GM18520 (cell line): ENCODE measurements at regions not wholly inside any gene's neighbourhood (a gene's known extent, or its start where the extent isn't known, plus 50 kb on each side); places are given as distances from the start of the nearest gene placed in this dataset.
"Not testable (repeated sequence)": the region's sequence is repeated elsewhere in the genome, so short reads cannot be mapped to it uniquely, and the experiment has no call there.

Source experiments
- ATAC-seq: cut with Tn5 transposase; IDR thresholded peaks from one replicate; pipeline ENCODE4 v1.9.1; 2021; ENCODE audit not compliant: unreplicated experiment

DNA sequence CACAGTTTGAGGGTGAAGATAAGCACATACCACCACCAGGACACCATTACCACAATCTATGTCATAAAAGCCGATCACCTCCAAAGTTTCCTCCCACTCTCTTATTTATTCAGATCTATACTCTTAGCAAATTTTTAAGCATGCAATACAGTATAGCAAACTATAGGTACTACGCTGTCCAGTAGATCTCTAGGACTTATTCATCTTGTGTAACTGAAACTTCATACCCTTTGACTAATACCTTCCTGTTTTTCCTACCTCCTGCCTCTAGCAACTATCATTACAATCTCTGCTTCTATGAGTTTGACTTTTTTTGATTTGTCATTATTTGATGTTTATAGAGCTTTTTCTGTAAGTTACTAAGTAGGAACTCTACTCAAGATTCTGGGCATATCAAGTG lies 84.5 kb upstream of the MANSC4 start:
- ATAC-seq, result no peak

DNA sequence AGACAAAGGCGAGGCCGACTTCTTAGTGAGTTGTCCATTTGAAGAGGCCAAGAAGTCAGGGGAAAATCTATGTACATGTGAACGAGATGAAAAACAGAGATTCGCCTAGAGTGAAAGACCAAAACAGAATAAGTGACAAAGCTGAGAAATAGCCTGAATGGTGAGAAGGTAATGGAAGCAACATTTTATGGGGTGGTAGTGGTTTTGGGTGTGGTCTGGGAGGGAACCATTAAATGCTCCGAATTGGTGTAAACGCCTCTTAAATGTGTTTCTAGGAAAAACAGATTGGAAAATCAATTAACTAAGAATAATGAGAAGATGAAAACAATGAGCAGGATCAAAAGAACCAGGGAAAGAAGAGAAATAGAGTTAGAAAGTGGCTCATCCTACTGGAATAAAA lies 83.8 kb upstream of the MANSC4 start:
- ATAC-seq, result no peak

DNA sequence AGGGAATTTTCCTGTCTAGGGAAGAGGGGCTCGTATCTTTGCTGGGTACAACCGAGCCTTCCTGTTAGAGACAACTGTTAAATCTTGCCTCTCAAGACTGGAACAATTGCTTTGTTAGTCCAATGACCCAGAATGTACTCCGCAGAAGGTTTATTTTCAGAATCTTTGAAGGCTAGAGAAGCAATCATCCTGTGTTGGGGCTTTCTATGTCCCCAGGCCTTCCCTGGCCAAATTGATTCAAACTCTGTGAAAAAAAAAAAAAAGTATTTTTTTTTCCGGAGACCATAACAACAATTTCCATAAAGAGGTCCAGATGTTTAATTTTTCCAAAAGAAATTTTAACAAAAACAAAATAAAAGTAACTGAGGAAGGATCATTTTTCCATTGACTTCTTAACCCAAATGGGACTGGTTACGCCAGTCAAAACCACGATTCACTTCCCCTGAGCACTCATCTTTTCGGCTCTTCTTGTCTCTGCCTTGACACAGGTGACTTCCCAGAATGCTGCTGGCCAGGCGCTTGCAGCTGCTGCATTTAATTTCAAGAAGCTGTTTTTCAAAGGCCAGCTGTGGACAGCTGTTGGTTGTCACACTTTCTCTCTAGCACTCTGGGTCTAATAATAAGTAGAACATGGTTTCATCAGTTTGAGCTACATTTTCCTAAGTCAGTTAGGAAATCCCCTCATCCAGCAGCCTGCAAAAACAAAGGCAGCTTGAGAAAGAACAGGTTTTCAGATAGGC lies 81.6 kb upstream of the MANSC4 start:
- ATAC-seq, result peak; percentile 92

DNA sequence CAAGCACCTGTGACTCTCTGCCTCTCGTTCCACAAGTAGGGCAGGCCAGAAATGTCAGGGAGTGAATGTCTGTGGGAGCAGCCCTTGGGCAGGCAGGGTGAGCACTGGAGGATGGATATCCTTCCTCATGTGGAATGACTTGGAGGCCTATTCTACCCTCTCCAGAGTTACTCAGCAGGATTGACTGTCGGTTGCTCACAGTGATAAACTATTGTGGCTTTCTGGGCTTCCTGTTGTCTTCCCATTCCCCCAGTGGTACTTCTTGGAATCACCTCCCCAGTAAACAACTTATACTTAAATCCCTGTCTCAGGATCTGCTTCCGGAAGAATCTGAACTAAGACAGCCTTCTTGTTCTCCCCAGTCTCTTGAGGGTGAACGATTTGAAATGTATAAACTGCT lies 79.6 kb upstream of the MANSC4 start:
- no peak for ATAC-seq

DNA sequence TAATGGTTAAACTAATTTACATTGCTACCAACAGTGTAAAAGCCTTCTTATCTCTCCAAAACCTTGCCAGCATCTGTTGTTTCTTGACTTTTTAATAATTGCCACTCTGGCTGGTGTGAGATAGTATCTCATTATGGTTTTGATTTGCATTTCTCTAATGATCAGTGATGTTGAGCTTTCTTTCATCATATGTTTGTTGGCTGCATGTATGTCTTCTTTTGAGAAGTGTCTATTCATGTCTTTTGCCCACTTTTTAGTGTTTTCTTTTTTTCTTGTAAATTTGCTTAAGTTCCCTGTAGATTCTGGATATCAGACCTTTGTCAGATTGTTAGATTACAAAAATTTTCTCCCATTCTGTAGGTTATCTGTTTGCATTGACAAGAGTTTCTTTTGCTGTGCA lies 77.0 kb upstream of the MANSC4 start:
- not testable (repeated sequence) for ATAC-seq

DNA sequence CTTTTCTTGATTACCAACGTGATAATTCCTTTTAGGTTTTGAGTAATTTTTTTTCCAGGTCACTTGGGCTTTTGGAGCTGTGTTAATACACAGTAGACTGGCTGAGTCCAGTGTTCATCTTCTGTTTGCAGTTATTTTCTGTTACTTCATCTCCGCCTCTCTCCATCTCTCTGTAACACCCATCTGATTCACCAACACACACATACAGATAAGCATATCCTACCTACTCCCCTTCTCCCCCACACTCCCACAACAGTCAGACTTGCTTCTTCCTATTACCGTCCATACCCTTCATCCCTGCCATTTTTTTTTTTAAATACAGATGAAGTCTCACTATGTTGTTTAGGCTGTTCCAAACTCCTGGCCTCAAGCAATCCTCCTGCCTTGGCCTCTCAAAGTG lies 72.7 kb upstream of the MANSC4 start:
- ATAC-seq, result no peak
